NCI-H460 (cell line): ENCODE measurements at regions not wholly inside any gene's neighbourhood (a gene's known extent, or its start where the extent isn't known, plus 50 kb on each side); places are given as distances from the start of the nearest gene placed in this dataset.

Experiments used
- DNase-seq: peaks from one replicate; pipeline ENCODE4 v3.0.0-alpha.2; 2016; ENCODE audit warnings: low read depth; ENCODE audit errors: extremely low read depth

DNA sequence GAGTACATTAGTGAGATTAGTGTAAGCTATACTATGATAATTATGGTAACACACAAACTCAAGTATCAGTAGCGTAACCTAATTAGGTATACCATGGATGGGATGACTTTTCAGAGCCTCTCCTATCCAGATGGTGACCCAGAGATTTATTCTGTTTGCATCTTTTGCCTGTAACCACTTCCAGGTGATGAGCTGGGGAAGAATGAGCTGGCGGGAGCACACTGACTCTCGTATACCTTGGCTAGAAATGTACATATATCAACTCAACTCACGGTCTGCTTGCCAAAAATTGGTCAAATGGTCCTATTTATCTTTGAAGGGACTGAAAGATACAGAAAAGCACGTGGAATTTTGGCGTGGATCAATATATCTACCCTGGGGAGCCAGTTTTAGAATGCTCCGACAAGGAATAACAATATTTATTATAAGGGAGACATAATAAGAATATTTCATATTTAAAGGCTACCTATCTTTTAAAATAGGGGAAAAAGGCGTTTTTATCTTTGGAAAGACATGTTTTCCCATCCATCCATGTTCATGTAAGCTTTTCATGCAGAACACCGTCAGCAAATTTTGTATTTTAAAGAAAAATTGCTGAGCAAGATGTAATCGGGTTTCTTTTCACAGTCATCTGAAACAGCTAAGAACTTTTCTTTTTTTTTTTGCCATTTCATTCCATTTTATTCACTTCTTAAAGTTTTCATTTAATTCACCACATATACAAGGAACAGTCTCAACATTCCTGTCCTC is 502.6 kb upstream of the CBLB start:
- no peak for DNase-seq

DNA sequence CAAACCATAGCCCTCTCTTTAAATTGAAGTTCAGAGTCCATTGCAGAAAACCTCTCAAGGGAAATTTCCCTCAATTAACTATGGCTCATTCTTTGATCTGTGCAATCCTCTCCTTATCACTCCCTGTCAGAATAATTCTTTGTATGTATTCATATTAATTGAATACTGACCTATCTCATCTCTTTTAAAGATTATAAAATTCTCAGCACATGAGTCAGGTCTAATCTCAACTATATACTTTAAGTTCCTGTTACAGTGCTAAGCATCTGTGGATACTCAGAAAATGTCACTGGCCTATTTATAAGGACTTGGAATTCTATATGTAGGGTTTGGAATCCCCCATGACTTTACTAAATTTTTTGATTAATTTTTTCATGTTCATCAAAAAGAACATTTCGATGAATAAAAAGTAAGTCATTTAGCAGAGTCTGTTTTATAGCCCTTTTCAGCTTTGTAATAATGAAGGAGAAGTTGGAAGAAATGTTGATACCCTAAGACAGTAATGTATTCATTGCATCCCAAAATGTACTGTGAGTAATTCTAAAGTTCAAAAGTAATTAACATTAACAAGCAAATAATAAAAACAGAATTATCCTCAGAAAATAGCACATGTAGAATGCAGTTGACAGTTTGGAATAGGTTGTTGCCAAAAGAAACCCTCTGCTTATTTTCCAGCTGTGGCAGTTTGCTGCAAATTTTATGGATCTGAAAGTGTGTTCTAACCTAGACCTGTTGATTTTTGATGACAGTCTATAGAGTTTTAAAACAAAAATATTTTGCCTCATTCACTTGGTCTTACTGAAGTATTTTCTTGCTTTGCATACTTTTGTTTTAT is 503.4 kb upstream of the CBLB start:
- no peak for DNase-seq

GRCh38 chr3:106372806-106373190 is 504.0 kb upstream of the CBLB start:
- DNase-seq, result no peak

DNA sequence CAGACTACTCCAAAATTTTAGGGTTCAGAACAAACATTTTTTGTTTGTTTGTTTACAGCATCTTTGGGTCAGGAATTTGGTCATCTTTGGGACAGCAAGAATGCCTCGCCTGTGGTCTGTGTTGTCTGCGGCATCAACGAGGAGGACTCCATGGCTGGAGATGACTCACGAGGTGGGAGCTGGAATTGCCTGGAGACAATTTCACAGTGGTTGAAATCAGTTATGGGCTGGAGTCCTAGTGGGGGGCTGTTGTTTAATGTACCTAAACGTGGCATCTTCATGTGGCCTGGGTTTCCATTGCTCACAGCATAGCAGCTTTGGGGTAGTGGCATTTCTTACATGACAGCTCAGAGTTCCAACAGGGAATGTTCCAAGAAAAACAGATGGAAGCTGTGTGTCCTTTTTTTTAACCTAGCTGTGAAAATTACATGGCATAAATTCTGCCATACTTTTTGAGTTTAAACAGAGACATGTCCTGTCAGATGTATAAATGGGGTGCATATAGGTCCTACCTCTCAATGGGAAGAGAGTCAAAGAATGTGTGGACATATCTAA is 507.3 kb upstream of the CBLB start:
- DNase-seq, result no peak

GRCh38 chr3:106379251-106379750 is 510.5 kb upstream of the CBLB start:
- no peak for DNase-seq

DNA sequence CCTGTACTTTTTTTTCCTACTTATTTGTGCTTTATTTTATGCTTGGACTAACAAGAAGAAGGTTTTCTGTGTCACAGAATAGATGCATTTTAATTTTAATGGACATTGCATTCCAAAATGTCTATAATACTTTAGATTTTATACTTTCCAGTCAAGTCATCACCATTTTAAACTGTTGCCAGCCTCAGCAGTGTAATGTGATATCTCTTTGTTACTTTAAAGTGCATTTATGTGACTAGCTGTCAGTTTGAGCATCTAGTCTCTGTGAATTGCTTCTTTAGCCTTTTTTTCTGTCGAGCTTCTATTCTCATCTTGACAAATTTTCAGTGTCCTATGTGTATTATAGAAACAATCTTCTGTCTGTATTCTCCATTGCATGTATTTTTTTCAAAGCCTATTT is 511.4 kb upstream of the CBLB start:
- DNase-seq, result no peak

DNA sequence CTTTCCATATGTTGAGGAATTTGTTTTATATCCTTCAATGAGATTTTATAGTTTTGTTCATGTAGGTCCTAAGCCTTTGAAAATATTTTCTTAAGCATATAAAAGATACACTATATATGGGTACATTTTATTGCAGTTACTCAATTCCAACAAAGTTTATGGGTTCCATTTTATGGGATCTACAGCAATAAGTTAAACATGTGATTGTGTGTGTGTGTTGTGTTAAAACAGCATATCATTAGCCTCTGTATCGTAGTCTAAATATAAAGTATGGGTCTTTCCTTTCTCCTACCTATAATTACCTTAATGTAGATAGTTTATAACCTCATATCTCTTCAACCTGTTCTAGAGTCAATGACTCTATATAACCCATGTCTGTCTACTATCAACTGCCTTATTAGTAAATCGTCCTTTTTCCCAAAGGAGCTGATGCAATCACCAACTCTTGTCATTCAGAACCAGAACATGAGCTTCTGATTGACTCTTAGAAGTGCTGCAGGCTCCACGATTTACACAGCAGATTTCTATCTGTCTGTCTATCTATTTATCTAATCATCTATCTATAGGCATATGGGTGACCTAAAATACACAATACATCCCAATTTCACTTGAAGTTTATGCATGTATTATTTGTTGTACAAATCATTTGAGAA is 512.6 kb upstream of the CBLB start:
- DNase-seq, result no peak

- DNase-seq, result no peak
These were observed 513.1 kb upstream of the CBLB start for GRCh38 chr3:106381939-106382335.

DNA sequence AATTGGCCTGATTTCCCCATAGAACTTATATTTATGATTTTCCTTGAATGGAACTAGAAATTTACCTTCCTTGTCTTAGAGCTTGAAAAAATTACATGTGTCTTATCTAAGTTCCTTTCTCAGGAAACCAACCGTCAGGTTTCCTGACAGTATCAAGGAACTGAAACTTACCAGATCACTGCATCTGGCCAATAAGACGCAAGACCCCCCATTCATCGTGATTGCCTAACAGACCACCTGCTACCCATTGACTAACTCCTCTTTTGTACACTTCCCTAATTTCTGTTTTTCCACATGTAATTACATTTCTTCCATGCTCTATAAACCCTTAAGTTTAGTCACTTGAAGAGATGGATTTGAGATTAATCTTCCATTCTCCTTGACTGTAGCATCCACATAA is 517.2 kb upstream of the CBLB start:
- DNase-seq, result no peak

DNA sequence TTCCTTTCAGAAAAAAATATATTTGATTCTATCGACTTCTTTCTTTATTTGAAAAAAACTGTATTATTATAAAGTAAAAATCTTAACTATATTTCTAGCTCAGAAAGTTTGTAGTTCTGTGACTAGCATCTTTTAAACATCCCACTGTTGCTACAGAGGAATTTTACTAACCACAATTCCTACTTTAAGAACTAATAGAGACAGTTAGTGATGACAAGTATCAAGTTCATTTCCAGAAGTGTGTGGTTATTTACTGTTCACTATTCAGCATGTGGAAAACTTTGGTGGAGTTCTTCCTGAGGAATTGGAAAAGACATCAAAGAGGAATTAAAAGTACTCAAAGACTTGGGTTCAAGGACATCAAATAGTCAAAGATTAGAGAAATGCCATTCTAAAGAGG is 524.1 kb upstream of the CBLB start:
- no peak for DNase-seq

DNA sequence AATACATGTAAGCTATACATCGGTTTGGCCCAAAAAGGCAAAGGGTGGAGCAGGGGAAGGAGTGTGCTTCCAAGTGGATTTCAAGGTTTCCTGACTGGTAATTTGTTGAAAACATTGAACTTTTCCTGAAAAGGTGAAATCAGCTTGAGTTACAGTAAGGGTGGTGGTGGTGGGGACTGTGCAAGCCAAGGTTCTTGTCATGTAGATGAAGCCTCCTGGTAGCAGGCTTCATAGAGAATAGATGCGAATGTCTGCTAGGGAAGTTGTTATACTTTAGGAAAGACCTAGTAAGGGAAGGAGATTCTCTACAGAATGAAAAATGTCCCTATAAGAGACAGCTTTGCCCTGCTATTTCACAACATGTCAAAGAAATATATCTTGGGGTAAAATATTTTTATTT is 528.2 kb upstream of the CBLB start:
- DNase-seq, result no peak

- no peak for DNase-seq
These were observed 530.2 kb upstream of the CBLB start for GRCh38 chr3:106398891-106399600.

DNA sequence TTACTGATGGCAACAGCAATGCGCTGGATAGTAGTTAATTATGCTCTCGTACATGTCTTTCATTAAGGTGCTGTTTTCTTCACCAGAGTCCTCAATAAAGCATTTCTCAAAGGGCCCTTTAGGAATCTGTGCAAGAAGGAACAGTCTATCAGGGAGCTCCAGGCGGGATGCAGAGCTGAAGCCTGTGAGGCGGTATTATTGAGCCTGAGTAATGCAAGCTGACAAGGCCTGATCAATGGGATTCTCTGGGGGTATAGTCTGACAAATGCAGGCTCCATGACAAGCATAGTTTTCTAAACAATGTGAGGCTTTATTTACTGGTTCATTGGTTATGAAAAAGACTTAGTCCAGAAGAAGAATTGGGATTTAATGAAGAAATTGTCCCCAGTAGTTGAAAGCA is 530.9 kb upstream of the CBLB start:
- no peak for DNase-seq

GRCh38 chr3:106401666-106402490 is 533.1 kb upstream of the CBLB start:
- no peak for DNase-seq

- no peak for DNase-seq
These were observed 534.7 kb upstream of the CBLB start for GRCh38 chr3:106403371-106404145.

DNA sequence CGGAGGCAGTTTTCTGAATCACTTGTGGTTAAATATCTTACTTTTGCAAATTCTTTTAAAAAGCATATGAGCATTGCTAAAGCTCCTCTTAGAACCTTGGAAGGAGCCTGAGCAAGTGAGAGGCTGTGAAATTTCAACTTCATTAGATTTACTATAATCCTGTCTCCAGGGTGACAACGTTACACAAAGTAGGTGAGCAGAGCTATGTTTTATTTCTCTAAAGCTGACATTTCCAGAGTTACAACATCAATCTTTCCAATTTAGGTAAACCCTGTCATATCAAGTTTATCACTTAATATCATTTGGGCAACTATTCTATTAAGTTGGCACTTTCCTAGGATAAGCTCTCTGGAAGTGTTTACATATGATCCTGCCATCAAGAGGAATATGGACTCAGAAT is 544.9 kb upstream of the CBLB start:
- no peak for DNase-seq

GRCh38 chr3:106420628-106421027 is 551.8 kb upstream of the CBLB start:
- DNase-seq, result no peak

- no peak for DNase-seq
These were observed 552.6 kb upstream of the CBLB start for GRCh38 chr3:106421426-106421825.

DNA sequence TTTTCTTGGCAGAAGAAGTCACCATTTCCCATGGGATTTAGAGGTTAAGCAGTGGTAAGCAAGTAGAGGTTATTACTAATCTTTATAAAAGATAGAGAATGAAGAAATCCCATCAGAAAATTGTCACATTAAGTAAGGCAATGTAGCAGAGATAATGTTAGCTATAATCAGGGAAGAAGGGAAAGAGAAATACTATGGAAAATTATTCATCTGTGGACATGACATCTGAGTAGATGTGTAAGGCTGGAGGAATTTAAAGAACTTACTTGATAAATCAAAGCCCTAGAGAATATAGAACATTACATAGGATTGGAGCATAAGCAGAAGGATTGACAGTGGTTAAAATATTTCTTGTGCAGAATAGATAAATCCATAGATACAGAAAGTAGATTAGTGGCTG is 553.1 kb upstream of the CBLB start:
- DNase-seq, result no peak
